Neutrophil (primary cell): ENCODE measurements at regions not wholly inside any gene's neighbourhood (a gene's known extent, or its start where the extent isn't known, plus 50 kb on each side); places are given as distances from the start of the nearest gene placed in this dataset.

Experiments
- H3K27ac ChIP-seq: fragments of 200-600 bp; sonication (generic); 2 replicates; pipeline ENCODE4 v1.5.1; 2016; ENCODE audit warnings: mild to moderate bottlenecking, moderate library complexity
- H3K27me3 ChIP-seq: fragments of 200-600 bp; sonication (generic); 2 replicates; pipeline ENCODE4 v1.6.0; 2016; ENCODE audit warnings: mild to moderate bottlenecking
- H3K36me3 ChIP-seq: fragments of 200-600 bp; sonication (generic); 2 replicates; pipeline ENCODE4 v1.5.1; 2017
- H3K4me1 ChIP-seq, 2 experiments: fragments of 200-600 bp in 1 of 2; sonication (generic) in 1 of 2; 1 replicate in 1 of 2; 2 replicates in 1 of 2; pipeline versions ENCODE4 v1.5.1 to v1.6.1; 2013 to 2016; ENCODE audit warnings: low read depth in 1 of 2, low read length in 1 of 2, mild to moderate bottlenecking in 1 of 2, moderate library complexity in 1 of 2; ENCODE audit not compliant: control insufficient read depth in 1 of 2, insufficient read depth in 1 of 2
- H3K4me3 ChIP-seq, 2 experiments: fragments of 200-600 bp in 1 of 2; sonication (generic) in 1 of 2; 1 replicate in 1 of 2; 2 replicates in 1 of 2; pipeline ENCODE4 v1.5.1; 2013 to 2016; ENCODE audit warnings: low read depth in 1 of 2, low read length in 1 of 2, mild to moderate bottlenecking in 1 of 2, moderate library complexity in 1 of 2
- H3K9me3 ChIP-seq: fragments of 200-600 bp; sonication (generic); 2 replicates; pipeline ENCODE4 v1.5.1; 2016
- TF ChIP-seq, protein P1 (sequence below): fragments of 200-600 bp; sonication (generic); IDR thresholded peaks from 2 replicates; pipeline ENCODE4 v1.5.1; 2016; ENCODE audit warnings: antibody characterized with exemption

GRCh38 chr5:87851603-87852002, 417.0 kb downstream of the TMEM161B start:
- no peaks in the 10 kb centered on the region for H3K27me3 ChIP-seq
- no peaks in the 10 kb centered on the region for H3K4me1 ChIP-seq
- H3K36me3 ChIP-seq = no peaks in the 10 kb centered on the region
- TF ChIP-seq, protein P1, sequence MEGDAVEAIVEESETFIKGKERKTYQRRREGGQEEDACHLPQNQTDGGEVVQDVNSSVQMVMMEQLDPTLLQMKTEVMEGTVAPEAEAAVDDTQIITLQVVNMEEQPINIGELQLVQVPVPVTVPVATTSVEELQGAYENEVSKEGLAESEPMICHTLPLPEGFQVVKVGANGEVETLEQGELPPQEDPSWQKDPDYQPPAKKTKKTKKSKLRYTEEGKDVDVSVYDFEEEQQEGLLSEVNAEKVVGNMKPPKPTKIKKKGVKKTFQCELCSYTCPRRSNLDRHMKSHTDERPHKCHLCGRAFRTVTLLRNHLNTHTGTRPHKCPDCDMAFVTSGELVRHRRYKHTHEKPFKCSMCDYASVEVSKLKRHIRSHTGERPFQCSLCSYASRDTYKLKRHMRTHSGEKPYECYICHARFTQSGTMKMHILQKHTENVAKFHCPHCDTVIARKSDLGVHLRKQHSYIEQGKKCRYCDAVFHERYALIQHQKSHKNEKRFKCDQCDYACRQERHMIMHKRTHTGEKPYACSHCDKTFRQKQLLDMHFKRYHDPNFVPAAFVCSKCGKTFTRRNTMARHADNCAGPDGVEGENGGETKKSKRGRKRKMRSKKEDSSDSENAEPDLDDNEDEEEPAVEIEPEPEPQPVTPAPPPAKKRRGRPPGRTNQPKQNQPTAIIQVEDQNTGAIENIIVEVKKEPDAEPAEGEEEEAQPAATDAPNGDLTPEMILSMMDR = no peak
- no peaks in the 10 kb centered on the region for H3K9me3 ChIP-seq
- no peak overlapping the region for H3K27ac ChIP-seq
- H3K4me3 ChIP-seq = no peak overlapping the region

- Histone ChIP-seq H3K4me1 (no peaks in the 10 kb centered on the region), H3K36me3 (no peaks in the 10 kb centered on the region), H3K4me3 (no peak overlapping the region), H3K27me3 (no peaks in the 10 kb centered on the region), H3K27ac (no peak overlapping the region), H3K9me3 (no peaks in the 10 kb centered on the region)
- TF ChIP-seq, protein P1 = no peak
Observed at GRCh38 chr5:87850843-87851242, 417.8 kb downstream of the TMEM161B start.

DNA sequence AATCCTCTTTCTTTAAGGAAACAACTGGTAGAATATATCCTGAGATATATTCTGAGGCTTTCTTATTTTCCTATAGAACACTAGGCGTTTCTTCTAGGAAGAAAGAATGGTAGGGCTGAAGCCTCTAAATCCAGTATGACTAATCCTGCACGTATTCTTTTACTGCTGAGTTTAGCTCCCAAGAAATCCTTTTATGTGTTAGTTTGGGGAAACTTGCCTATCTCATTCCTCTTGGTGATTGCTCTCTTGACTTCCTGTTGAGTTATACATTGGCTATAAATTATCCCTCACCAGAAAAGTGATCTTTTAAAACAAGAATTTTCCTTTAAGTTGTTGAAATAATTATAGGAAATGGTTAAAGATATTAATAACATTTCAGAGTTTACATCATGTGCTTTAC, 422.9 kb downstream of the TMEM161B start:
- TF ChIP-seq, protein P1 = no peak
- Histone ChIP-seq H3K4me3 (no peak overlapping the region), H3K9me3 (no peaks in the 10 kb centered on the region)

GRCh38 chr5:87844866-87845265, 423.8 kb downstream of the TMEM161B start:
- TF ChIP-seq, protein P1 = no peak
- Histone ChIP-seq H3K4me1 (no peaks in the 10 kb centered on the region), H3K36me3 (no peaks in the 10 kb centered on the region), H3K9me3 (no peaks in the 10 kb centered on the region), H3K27ac (no peak overlapping the region), H3K27me3 (no peaks in the 10 kb centered on the region), H3K4me3 (no peak overlapping the region)

More for the DNA sequence above, 422.9 kb downstream of the TMEM161B start:
- Histone ChIP-seq H3K27me3 (no peaks in the 10 kb centered on the region), H3K27ac (no peak overlapping the region), H3K36me3 (no peaks in the 10 kb centered on the region), H3K4me1 (no peaks in the 10 kb centered on the region)

DNA sequence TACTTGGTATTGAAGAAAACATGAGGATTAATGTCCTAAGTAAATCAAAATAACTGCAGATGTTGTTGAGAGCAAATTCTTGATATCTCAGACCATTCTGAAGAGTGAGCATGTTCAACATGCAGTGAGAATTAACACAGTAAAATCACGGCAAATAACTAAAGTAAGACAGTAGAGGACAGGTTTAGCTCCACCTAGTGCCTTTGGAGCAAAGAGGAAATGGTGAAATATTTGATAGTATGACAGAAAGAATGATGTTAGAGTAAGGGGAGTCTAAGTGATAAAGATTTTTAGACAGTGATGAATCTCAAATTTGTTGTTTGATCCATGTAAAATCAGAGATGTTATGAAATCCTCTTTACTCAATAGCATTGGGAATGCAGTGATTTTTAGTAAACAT, 424.2 kb downstream of the TMEM161B start:
- Histone ChIP-seq H3K27me3 (no peaks in the 10 kb centered on the region), H3K27ac (no peak overlapping the region), H3K9me3 (no peaks in the 10 kb centered on the region), H3K4me3 (no peak overlapping the region), H3K4me1 (no peaks in the 10 kb centered on the region), H3K36me3 (no peaks in the 10 kb centered on the region)
- TF ChIP-seq, protein P1 = no peak

GRCh38 chr5:87836696-87837095, 424.0 kb upstream of the CCNH start:
- Histone ChIP-seq H3K4me1 (no peaks in the 10 kb centered on the region), H3K9me3 (no peaks in the 10 kb centered on the region), H3K4me3 (no peak overlapping the region), H3K36me3 (no peaks in the 10 kb centered on the region), H3K27ac (no peak overlapping the region), H3K27me3 (no peaks in the 10 kb centered on the region)
- TF ChIP-seq, protein P1 = no peak
